GM19468 (cell line): ENCODE measurements at regions not wholly inside any gene's neighbourhood (a gene's known extent, or its start where the extent isn't known, plus 50 kb on each side); places are given as distances from the start of the nearest gene placed in this dataset.

Experiments
- ATAC-seq: cut with Tn5 transposase; IDR thresholded peaks from one replicate; pipeline ENCODE4 v1.9.1; 2021; ENCODE audit warnings: mild to moderate bottlenecking, moderate library complexity, moderate number of reproducible peaks; ENCODE audit not compliant: unreplicated experiment; ENCODE audit errors: extremely low read depth

- no peak for ATAC-seq
Measured at GRCh38 chr11:29783506-29783905, 233.3 kb downstream of the KCNA4 start.

DNA sequence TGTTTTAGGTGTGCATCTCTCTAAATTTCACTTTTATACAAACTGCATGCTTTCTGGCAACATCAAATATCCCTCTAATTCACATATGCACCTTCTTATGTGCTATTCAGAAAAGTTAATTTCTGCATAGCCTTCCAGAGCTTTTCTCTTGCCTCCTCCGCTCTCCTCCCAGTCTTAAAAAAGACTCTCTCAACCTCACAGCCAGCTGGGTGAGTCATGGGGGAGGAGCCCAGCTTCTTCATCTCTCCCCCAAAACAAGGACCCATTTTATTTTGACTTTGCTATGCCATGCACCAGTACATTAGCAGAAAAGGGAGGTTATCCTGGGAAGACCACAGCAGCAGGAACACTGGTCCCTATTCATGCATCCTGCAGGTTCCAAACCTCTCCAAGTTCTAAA, 234.4 kb downstream of the KCNA4 start:
- ATAC-seq, result no peak

DNA sequence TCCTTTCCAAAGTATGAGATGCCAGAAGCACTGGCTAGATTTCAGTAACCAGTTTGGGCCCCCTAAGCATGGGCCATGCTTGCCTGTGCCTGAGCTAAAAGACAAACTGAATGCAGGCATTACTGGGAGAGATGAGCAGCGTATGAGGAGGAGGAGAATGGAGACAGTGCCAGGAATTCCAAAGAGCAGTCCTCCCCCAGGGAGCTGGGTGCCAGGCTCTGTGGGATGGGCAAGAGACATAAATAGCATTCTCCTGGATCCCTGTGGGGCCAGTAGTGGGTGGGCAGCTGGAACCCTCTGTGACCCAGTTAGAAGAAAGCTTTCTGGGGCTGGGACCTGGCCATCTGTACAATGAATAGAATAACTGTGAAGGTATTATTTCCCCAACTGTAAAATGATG, 235.6 kb downstream of the KCNA4 start:
- no peak for ATAC-seq

DNA sequence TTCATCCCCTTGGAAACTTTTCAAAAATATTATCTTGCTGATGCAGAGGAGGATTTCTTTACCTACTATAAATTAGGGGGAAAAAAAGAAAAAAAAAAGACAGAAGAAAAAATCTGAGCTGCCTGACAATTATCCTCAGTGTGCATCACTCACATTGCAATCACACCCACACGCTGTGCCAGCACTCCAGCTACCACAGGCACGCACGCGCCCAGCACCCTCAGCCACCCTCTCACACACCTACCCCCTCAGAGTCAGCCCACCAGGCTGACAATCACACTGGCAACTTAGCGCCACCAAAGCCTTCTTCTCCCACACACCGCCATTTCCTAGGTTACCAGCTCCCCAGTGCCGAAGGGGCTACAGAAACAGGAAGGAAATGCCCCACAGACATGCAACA, 236.1 kb downstream of the KCNA4 start:
- ATAC-seq, result no peak

DNA sequence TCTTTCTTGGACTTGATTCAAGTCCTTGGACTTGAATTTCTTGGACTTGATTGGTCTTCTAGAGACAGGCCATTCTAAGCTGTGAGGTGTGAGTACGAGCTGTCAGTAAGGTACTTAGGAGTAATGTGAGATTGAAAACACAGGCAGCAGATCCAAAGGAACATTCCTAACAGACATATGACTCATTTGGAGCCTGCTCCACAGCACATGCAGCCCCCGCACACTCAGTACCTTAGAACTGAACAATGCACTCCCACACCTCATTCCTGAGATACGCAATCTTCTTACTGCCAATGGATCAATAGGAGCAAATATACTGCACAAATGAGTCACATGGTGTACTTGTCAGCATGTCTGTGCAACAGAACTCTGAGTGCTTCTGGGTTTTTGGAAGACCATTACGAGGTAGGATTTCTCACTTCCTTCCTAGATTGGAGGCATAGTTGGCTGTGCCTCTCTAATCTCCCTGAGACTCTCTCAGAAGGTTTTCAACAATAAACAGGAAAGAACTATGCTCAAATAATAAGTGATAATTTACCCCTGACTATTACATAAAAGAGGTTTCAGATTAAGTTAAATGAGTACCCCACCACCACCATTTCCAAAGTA, 243.1 kb downstream of the KCNA4 start:
- no peak for ATAC-seq

DNA sequence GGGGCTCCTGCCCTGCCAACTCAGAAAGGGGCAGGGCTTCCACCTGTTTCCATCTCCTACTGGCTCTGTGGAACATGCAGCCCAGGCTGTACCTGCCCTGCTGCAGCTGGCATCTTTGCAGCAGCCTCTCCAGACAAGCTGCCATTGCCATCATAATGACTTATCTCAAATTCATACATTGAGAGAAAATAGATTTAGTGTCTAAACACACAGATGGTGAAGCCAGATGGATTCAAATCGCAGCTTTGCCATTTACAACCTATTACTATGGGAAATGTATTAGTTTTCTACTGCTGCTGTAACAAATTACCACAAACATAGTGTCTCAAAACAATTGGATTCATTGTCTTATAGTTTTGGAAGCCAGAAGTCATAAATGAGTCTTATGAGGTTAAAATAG, 260.0 kb downstream of the KCNA4 start:
- no peak for ATAC-seq

GRCh38 chr11:29755474-29755873, 261.4 kb downstream of the KCNA4 start:
- ATAC-seq, result no peak

DNA sequence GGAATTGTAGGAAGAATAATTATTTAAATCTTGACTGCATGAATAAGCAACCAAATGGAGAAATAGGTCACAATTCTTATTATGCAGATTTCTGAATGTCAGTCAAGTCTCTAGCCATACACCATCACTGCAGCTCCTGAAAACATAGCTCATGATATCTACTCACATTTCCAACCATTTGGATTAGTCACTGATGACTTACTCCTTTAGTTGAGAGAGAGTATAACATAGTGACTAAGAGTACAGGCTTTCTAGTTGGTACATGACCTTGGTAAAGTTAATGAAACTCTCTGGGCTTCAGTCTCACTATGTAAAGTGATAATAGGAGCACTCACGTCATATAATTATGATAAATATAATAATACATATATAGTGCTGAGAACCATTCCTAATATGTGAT, 265.2 kb downstream of the KCNA4 start:
- ATAC-seq, result no peak

GRCh38 chr11:29750392-29750791, 266.4 kb downstream of the KCNA4 start:
- ATAC-seq, result no peak

GRCh38 chr11:29734287-29734686, 282.5 kb downstream of the KCNA4 start:
- no peak for ATAC-seq

DNA sequence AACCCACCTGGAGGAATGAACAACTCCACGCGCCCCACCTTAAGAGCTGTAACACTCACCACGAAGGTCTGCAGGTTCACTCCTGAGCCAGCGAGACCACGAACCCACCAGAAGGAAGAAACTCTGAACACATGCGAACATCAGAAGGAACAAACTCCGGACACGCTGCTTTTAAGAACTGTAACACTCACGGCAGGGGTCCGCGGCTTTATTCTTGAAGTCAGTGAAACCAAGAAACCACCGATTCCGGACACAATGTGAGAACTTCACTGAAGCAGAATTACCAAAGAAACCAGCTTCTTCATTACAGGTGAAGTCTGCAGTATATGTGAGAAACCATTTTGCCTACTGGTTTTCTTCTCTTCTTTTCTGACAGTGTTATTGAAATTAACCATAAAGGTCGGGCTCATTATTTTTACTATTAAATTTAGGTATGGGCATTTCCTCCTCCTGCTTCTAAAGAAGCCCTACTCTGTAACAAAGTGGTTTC, 303.0 kb downstream of the KCNA4 start:
- no peak for ATAC-seq

DNA sequence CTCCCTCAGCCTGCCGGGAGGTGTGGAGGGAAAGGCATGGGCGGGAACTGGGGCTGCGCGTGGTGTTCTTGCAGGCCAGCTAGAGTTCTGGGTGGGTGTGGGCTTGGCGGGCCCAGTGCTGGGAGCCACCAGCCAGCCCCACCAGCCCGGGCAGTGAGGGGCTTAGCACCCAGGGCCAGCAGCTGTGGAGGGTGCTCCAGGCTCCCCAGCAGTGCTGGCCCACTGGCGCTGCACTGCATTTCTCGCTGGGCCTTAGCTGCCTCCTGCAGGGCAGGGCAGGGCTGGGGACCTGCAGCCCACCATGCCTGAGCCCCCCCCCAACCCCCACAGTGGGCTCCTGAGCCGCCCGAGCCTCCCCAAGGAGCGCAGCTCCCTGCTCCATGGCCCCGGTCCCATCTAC, 304.2 kb downstream of the KCNA4 start:
- ATAC-seq, result no peak

GRCh38 chr11:29707924-29708323, 308.9 kb downstream of the KCNA4 start:
- no peak for ATAC-seq

- ATAC-seq, result no peak
Measured at GRCh38 chr11:29685361-29685760, 331.5 kb downstream of the KCNA4 start.

DNA sequence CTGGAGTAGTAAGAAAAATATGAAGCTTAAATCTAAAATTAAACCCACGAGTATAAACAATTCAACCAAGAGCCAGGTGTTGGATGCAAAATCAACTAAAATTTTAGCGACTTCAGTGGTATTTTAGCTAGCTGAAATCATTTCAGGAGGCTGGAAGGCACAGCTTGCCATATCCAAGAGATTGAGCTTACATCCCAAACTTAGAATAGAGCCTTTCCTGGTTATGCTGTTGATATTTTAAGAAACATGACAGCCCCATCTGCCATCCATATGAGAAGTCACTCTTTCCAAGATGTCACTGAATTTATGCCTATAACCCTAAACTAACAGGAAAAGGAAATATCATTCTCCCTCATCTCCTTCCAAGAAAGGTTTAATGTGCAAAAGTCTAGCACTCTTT, 334.0 kb downstream of the KCNA4 start:
- ATAC-seq, result no peak

GRCh38 chr11:29679996-29680395, 336.8 kb downstream of the KCNA4 start:
- ATAC-seq, result no peak

GRCh38 chr11:29676993-29677392, 339.8 kb downstream of the KCNA4 start:
- ATAC-seq, result no peak

GRCh38 chr11:29669310-29669709, 347.5 kb downstream of the KCNA4 start:
- no peak for ATAC-seq

DNA sequence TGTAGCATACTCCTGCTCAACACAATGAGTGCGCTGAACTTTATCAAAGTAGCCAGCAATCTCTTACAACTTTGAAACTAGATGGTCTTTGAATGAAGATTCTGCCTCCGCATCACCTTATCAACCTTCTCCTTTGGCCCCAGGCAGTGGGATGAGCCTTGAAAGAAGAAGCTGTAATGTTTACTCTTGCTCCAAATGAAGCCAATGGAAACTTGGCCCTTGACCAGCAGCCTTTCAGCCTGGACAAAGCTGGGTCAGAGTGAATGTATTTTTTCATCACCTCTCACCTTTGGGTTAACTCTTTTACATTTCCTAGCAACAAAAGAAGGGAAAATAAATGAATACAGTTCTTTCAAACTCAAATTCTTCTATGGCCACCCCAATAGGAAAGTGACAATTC, 359.1 kb downstream of the KCNA4 start:
- ATAC-seq, result no peak

DNA sequence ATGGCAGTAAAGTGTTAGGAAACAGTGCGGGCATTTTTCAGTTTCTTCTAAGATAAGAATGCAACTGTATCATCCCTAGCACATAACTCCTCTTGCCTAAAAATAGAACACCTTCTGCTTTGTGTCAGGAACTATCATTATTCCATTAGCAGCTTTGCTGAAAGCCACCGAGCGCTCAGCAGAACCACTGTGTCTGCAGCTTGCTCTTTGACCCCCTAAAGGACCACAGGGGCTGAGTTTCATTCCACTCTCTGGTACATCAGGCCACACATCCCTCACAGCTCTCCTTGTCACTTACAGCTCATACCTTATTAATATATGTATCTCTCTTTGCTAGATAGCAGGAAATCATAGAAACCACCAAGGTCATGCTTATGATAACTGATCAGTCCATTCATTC, 360.2 kb downstream of the KCNA4 start:
- ATAC-seq, result no peak

DNA sequence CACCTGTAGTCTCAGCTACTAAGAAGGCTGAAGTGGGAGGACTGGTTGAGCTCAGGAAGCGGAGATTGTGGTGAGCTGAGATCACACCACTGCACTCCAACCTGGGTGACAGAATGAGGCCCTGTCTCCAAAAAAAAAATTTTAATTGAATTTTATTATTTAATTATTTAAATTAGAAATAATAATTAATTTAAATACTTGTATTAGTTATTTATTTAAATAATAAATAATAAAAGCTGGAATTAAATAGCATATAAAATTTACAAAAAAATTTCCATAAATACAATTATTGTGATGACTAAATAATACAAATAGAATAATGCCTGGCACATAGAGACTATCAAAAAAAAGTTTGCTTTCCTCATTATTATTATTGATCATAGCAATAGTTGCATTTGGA, 371.5 kb downstream of the KCNA4 start:
- ATAC-seq, result no peak

GRCh38 chr11:29641201-29641600, 375.6 kb downstream of the KCNA4 start:
- no peak for ATAC-seq

DNA sequence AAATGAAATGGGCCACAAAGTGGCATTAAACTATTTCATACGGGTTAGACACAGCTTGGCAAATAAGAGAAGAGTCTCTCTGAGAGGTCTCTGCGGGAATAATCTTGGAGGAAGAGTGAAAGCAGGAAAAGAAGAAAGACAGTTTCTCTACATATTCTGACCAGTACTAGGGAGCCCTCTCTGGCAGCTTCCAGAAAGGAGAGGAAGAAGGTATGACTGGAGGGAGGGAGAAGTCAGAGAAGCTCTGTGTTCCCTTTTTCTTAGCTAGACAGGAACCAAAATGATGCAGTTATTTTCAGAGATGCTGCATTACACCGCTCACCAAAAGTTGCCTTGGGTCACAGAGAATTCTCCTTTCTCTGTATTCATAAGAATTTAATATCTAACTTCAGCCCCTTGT, 382.1 kb downstream of the KCNA4 start:
- ATAC-seq, result no peak
